T-helper 2 cell treated with Interferon-gamma antibody and Interleukin-4, amounts not matched to agents 100 ng/mL and 5 ng/mL, for 36 hours (primary cell): ENCODE measurements at regions not wholly inside any gene's neighbourhood (a gene's known extent, or its start where the extent isn't known, plus 50 kb on each side); places are given as distances from the start of the nearest gene placed in this dataset.
"Not testable (repeated sequence)": the region's sequence is repeated elsewhere in the genome, so short reads cannot be mapped to it uniquely, and the experiment has no call there.

Source experiments
- intact Hi-C: fragments of 100-400 bp; cut with micrococcal nuclease; formaldehyde crosslinking; loops from one replicate; pipeline ENCODE4 v1.15.1; 2023

DNA sequence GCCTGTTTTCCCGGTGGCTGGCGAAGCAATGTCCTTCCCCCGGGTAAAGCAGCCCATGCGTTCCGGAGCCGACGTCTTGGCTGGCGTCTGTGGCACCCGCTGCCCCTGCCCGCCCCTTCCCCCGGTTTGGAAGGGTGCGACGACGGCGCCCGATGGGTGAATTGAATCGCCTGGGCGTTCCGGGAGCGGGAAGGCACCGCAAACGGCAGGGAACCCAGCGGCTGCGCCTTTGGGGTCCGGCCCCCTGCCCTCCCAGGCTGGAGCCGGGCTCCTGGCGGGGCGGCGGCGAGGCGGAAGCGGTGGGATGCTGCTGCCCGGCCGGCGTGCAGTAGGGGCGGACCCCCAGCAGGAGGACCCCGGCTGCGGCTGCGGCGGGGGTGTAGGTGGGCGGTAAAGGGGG is 123.6 kb upstream of the RHOU start:
- intact Hi-C loops = not testable (repeated sequence)

DNA sequence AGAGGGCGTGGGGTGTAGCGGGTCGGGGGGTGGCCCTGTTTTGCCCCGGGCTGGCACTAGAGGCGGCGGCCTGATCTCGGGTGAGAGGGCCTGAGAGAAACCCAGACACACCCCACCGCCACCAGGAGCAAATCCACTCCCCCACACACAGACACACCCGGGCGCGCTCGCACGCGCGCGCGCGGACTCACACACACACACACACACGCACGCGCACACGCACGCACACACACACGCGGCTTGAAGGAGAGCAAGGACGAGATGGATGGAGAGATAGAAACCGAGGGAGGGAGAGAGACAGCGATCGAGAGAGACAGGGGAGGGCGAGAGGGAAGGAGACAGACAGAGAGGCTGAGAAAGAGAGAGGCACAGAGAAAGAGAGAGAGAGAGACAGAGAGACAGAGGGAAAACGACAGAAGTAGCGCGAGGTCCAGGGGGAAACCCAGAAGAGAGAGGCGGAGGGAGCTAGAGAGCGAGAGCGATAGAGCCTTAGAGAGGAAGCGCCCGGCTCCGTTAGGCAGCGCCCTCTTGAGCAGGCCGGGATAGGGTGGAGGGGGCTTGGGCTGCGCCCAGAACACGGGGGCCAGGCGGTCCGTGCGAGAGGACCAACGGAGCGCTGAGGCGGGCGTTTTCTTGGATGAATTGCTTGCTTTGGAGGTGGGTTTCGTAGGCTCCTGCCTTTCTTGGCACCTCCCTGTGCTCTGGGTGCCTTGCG is 113.1 kb upstream of the RHOU start:
- intact Hi-C loops = not testable (repeated sequence)

DNA sequence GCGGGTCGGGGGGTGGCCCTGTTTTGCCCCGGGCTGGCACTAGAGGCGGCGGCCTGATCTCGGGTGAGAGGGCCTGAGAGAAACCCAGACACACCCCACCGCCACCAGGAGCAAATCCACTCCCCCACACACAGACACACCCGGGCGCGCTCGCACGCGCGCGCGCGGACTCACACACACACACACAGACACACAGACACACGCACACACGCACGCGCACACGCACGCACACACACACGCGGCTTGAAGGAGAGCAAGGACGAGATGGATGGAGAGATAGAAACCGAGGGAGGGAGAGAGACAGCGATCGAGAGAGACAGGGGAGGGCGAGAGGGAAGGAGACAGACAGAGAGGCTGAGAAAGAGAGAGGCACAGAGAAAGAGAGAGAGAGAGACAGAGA is 108.8 kb upstream of the RHOU start:
- intact Hi-C loops = not testable (repeated sequence)

DNA sequence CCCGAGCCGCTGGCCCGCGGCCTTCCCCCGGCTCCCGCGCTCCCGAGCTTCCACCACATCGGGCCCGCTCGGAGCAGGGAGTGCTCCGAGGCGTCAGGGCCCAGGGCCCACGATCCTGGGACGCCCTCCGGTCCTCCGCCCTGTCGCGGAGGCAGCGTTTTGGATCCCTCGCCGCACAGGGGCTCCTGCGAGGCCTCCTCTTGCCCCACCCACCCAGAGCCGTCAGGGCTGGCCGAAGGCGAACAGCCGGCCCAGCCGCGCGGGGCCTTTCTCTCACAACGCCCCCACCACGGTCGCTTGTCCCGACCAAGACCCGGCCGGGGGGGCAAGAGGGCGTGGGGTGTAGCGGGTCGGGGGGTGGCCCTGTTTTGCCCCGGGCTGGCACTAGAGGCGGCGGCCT is 102.4 kb upstream of the RHOU start:
- intact Hi-C loops = not testable (repeated sequence)

DNA sequence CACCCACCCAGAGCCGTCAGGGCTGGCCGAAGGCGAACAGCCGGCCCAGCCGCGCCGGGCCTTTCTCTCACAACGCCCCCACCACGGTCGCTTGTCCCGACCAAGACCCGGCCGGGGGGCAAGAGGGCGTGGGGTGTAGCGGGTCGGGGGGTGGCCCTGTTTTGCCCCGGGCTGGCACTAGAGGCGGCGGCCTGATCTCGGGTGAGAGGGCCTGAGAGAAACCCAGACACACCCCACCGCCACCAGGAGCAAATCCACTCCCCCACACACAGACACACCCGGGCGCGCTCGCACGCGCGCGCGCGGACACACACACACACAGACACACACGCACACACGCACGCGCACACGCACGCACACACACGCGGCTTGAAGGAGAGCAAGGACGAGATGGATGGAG is 100.0 kb upstream of the RHOU start:
- intact Hi-C loops = not testable (repeated sequence)

DNA sequence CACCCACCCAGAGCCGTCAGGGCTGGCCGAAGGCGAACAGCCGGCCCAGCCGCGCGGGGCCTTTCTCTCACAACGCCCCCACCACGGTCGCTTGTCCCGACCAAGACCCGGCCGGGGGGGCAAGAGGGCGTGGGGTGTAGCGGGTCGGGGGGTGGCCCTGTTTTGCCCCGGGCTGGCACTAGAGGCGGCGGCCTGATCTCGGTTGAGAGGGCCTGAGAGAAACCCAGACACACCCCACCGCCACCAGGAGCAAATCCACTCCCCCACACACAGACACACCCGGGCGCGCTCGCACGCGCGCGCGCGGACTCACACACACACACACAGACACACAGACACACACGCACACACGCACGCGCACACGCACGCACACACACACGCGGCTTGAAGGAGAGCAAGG is 97.8 kb upstream of the RHOU start:
- intact Hi-C loops = not testable (repeated sequence)

DNA sequence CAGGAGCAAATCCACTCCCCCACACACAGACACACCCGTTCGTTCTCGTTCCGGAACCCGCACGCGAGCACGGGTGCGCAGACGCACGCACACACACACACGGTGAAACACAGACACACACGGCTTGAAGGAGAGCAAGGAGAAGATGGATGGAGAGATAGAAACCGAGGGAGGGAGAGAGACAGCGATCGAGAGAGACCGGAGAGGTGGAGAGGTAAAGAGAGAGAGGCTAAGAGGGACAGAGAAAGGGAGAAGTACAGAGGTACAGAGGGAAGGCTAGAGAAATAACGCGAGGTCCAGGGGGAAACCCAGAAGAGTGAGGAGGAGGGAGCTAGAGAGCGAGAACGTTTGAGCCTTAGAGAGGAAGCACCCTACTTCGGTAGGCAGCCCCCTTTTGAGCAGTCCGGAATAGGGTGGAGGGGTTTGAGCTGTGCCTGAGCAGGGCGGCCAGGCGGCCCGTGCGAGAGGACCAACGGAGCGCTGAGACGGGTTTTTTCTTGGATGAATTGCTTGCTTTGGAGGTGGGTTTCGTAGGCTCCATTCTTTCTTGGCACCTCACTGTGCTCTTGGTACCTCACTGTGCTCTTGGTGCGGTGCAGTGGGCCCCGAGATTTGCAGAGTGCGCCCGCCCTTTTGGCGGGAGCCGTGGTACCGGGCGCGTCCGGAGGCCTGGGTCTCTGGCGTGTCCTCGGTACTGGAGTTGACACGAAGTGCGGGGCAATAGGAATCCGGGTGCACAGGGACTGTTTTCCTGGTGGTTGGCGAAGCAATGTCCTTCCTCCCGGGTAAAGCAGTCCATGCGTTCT is 88.4 kb upstream of the RHOU start:
- intact Hi-C loops = no loop called here

DNA sequence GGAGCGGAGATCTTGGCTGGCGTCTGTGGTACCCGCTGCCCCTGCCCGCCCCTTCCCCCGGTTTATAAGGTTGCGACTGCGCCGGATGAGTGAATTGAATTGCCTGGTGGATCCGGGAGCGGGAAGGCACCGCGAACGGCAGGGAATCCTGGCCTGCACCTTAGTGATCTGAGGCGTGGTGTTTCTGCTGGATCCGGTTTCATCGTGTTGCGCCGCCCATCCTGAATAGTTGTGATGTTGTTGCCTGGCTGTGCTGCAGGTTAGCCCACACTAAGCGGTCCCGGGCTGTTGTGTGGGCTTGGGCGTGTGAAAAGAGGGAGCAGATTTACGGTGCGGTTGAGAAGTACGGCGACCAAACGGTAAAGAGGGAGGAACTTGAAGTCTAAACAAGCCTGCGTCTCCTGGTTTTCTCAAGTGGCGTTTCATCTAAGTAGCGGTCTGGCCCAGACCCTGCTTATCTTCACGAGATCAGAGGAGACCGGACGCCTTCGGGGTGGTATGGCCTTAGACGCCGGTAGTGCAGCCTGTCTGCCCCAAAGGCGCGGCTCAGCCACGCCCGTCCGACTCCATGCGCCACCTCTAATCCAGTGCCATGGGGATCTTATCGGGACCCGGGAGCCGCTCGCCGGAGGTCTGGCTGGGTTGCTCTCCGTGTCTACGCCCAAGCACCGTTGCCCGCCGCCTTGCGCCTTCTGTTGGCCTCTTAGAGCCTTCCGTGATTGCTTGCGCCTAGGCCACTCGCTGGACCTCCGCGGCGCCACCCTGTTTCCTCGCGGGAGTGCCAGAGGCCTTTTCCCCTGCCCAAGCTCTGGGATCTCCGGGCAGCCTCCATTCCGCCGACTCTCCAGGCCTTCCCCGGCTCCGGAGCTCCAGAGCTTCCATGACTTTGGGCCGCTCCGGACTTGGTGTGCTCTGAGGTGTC is 87.5 kb upstream of the RHOU start:
- intact Hi-C loops = no loop called here

DNA sequence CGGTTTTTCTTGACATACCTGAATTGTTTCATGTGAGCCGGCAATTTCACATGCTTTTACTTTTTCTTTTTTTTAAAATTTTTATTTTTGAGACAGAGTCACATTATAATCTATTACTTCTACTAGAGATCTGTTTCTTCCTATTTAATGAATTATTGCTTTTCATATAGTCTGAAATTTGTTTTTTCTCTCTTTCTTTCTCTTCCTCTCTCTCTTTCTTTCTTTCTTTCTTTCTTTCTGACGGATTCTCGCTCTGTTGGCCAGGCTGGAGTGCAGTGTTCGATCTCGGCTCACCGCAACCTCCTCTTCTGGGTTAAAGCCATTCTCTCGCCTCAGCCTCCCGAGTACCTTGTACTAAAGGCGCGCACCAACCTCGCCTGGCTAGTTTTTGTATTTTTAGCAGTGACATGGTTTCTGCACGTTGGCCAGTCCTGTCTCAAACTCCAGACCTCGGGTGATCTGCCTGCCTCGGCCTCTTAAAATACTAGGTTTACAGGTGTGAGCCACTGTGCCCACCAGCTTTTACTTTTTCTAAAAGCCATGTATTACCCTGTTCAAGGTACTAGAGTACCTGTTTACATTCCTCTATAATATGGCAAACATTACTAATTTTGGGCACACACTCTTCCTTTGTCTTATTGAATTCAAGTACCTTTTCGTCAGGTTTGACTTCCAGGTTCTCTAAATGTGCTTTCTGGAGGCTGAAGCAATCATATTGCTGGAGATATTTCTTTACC is 86.5 kb upstream of the RHOU start:
- intact Hi-C loops = no loop called here

DNA sequence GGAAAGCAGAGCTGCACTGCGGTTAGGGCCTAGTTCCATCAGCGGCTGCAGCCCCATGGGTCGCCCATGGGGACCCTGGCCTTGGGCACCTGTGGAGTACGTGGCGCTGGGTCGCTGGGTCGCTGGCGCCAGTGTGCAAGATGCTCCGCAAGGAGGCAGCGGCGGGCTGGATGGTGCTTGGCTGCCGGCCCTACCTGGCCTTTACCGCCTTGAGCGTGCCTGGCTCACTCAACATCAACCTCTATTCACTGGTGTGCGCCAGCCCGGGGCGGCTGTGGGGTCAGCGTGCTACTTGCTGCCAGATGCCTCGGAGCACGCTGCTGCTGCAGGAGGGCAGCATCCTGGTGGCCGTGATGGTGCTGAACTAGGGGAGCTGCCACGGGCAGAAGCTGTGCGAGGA is 85.1 kb upstream of the RHOU start:
- intact Hi-C loops = no loop called here

DNA sequence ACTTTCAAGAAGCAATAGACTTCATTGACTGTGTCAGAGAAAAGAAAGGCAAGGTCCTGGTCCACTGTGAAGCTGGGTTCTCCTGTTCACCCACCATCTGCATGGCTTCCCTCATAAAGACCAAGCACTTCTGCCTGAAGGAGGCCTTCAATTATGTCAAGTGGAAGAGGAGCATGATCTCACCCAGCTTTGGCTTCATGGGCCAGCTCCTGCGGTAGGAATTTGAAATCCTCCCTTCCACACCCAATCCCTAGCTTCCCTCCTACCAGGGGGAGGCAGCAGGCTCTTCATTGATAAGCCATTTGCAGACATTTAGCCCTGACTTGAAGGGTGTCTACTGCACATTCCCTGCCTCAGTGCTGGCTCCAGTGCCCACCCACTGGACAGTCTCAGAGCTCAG is 84.3 kb upstream of the RHOU start:
- intact Hi-C loops = no loop called here

DNA sequence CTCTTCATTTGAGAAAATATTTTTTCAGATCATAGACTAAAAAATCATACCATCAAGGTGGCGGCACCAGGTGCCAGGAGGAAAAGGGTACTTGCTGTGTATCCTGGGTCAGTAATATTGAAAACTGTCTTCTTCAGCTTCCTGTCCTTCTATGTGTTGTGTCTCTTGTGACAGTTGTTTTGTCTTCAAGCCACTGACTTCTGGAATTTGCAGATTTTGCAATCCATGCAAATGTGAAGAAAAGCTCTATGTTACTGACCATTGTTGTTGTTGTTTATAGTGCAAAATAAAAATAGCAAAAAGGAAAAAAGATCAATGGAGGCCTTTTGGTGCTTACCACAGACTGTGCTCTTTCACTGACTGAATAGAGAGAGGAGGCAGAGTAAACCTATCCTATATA is 83.2 kb upstream of the RHOU start:
- intact Hi-C loops = no loop called here

DNA sequence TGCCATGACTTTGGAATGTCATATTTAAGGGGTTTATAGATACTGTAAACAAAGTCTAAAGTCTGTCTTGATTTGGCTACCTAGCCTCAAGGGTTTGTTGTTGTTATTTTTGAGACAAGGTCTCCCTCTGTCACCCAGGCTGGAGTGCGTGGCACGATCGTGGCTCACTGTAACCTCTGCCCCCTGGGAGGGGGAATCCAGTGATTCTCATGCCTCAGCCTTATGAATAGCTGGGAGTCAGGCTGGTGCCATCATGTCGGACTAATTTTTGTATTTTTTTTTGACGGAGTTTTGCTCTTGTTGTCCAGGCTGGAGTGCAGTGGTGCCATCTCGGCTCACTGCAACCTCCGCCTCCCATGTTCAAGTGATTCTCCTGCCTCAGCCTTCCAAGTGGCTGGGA is 82.2 kb upstream of the RHOU start:
- intact Hi-C loops = not testable (repeated sequence)

DNA sequence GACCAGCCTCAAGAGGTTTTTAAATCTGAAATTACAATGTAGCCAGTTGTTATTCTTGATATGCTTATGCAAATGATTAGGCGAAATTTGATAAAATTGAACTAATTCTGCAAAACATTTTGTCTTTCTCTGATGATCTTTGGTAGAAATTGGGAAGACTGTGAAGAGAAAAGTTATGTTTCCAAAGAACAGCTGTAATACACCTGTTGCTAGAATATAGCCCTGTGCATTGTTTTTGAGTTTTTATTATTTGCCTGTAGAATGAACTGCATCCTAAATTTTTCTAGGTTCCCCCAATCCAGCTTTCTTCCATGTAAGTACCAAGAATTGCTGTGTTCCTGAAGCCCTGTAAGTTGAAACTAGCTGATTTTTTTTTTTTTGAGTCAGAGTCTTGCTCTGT is 81.5 kb upstream of the RHOU start:
- intact Hi-C loops = no loop called here

DNA sequence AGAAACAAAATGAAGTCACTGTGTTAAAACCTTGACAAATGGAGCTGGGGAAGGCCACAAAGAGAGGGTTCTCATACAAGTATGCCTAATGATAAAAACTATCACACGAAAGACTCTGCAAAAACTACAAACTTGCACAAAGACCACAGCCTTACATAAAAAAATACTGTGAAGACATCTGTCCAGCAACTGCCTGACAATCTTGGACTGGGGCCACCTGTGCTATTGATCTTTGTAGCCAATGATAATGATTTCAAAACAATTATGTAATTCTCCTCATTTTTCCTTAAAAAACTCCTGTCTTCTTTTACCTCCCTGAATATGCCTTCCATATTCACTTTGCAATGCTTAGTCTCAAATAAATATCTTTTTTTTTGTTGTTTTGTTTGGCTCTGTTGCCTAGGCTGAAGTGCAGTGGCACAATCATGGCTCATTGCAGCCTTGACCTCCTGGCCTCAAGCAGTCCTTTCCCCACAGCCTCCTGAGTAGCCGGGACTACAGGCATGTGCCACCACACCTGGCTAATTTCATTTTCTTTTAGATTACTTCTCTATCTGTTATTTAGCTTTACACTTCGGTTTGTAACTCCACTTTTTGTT is 79.4 kb upstream of the RHOU start:
- intact Hi-C loops = no loop called here

DNA sequence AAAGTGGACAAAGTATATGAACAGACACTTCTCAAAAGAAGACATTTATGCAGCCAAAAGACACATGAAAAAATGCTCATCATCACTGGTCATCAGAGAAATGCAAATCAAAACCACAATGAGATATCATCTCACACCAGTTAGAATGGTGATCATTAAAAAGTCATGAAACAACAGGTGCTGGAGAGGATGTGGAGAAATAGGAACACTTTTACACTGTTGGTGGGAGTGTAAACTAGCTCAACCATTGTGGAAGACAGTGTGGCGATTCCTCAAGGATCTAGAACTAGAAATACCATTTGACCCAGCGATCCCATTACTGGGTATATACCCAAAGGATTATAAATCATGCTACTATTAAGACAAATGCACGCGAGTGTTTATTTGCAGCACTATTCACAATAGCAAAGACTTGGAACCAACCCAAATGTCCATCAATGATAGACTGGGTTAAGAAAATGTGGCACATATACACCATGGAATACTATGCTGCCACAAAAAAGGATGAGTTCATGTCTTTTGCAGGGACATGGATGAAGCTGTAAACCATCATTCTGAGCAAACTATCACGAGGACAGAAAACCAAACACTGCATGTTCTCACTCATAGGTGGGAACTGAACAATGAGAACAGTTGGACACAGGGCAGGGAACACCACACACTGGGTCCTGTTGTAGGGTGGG is 73.1 kb upstream of the RHOU start:
- intact Hi-C loops = not testable (repeated sequence)

DNA sequence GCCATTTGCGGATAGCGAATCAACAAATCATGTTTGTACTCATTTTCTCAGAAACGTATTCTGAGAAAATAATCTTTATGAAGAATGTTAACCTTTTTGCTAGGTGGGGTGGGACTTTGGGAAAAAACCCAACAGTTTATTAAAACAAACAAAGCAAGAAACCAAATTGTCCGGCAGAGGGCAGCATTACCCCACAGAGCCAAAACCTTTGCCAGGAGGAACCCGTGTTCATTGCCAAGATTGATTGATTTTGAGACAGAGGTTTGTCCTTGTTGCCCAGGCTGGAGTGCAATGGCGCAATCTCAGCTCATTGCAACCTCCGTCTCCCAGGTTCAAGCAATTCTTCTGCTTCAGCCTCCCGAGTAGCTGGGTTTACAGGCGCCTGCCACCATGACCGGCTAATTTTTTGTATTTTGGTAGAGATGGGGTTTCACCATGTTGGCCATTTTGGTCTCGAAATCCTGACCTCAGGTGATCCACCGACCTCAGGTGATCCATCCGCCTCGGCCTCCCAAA is 70.8 kb upstream of the RHOU start:
- intact Hi-C loops = loop anchor here (1.0 kb wide), 4 partner anchors 71 to 818 kb away; partner anchors contain the start of gene RHOU

DNA sequence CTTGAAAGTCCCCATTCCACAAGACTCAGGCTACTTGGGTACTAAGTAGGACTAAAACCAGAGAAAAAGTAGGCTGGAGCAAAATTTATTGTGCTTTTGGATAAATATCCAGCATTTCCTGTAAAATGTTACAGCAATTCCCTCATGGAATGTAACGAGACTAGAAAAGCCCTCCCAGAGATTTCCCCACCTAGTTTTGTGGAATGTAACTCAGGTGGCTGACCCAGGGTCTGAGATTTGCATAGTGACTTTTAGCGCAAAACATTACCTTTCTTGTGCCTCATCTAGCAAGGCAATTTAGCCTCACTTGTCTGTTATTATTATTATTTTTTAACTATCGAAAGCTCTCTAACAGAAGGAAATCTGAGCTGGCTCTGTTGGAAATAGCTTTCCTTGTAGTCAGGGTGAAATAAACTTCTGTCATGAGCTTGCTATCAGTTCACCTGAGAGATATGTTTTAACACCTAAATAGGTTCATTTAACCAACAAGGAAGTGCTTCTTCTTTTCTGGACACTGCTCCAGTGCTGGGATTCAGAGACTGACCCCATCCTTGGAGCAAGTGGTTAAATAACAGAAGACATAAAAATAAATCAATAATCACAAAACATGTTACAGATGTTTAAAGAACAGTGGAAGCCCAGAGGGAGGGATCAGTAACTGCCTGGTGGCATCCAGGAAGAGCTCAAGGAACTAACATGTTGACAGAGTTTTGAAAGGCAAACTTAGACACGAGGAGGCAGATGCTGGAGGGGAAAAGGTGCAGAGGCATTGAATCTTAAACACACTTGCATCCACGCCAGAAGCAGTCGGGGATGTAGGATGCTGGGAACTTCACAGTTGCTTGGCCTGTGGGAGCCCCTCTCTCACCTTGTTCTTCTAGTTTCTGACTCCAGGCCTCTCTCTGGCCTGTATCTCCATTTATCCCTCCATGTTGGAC is 68.3 kb upstream of the RHOU start:
- intact Hi-C loops = no loop called here
